ENCODE measurements at regions not wholly inside any gene's neighbourhood (a gene's known extent, or its start where the extent isn't known, plus 50 kb on each side); places are given as distances from the start of the nearest gene placed in this dataset.

- Histone ChIP-seq H3K4me3 (no peak overlapping the region), H4K20me1 (ENCODE audit: insufficient read depth, poor library complexity, severe bottlenecking) (no peaks in the 10 kb centered on the region), H2AFZ (no peak overlapping the region), H3K27me3 (no peaks in the 10 kb centered on the region), H3K36me3 (replicated peaks; ENCODE audit: insufficient read depth, low read depth) (no peaks in the 10 kb centered on the region), H3K9me3 (ENCODE audit: low read depth) (no peaks in the 10 kb centered on the region), H3K4me2 (no peak overlapping the region), H3K4me1 (ENCODE audit: insufficient read depth) (no peaks in the 10 kb centered on the region), H3K27ac (no peak overlapping the region), H3K9me2 (replicated peaks; ENCODE audit: insufficient read depth) (no peaks in the 10 kb centered on the region), H3K79me2 (no peaks in the 10 kb centered on the region)
- no peak for TF ChIP-seq EZH2 (IDR thresholded peaks at IDR 0.05; ENCODE audit: borderline replicate concordance)
- no peak for TF ChIP-seq EZH2phosphoT487 (IDR thresholded peaks at IDR 0.05; ENCODE audit: low read depth, severe bottlenecking, unreplicated experiment)
- TF ChIP-seq, protein P1, sequence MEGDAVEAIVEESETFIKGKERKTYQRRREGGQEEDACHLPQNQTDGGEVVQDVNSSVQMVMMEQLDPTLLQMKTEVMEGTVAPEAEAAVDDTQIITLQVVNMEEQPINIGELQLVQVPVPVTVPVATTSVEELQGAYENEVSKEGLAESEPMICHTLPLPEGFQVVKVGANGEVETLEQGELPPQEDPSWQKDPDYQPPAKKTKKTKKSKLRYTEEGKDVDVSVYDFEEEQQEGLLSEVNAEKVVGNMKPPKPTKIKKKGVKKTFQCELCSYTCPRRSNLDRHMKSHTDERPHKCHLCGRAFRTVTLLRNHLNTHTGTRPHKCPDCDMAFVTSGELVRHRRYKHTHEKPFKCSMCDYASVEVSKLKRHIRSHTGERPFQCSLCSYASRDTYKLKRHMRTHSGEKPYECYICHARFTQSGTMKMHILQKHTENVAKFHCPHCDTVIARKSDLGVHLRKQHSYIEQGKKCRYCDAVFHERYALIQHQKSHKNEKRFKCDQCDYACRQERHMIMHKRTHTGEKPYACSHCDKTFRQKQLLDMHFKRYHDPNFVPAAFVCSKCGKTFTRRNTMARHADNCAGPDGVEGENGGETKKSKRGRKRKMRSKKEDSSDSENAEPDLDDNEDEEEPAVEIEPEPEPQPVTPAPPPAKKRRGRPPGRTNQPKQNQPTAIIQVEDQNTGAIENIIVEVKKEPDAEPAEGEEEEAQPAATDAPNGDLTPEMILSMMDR (IDR thresholded peaks at IDR 0.05; ENCODE audit: poor library complexity) = no peak
- DNase-seq (ENCODE audit: low spot score) = no peak
- 82% methylated on average over 6 of the region's 6 CpGs for WGBS (ENCODE audit: low lambda C conversion rate, missing lambda C conversion rate)
These were observed 189.0 kb downstream of the ZNF621 start for GRCh38 chr3:40713795-40714194.

- no peaks in the 10 kb centered on the region for H4K20me1 ChIP-seq (ENCODE audit: insufficient read depth, poor library complexity, severe bottlenecking)
- H3K4me2 ChIP-seq = no peak overlapping the region
- H3K9me2 ChIP-seq (replicated peaks; ENCODE audit: insufficient read depth) = no peaks in the 10 kb centered on the region
- no peaks in the 10 kb centered on the region for H3K79me2 ChIP-seq
- WGBS (ENCODE audit: low lambda C conversion rate, missing lambda C conversion rate) = 85% methylated on average over 10 of the region's 10 CpGs
- no peak overlapping the region for H3K27ac ChIP-seq
- no peak overlapping the region for H3K4me3 ChIP-seq
- H2AFZ ChIP-seq = no peak overlapping the region
- no peaks in the 10 kb centered on the region for H3K36me3 ChIP-seq (replicated peaks; ENCODE audit: insufficient read depth, low read depth)
- TF ChIP-seq, protein P1 (IDR thresholded peaks at IDR 0.05; ENCODE audit: poor library complexity) = no peak
- no peak for TF ChIP-seq EZH2phosphoT487 (IDR thresholded peaks at IDR 0.05; ENCODE audit: low read depth, severe bottlenecking, unreplicated experiment)
- TF ChIP-seq EZH2 (IDR thresholded peaks at IDR 0.05; ENCODE audit: borderline replicate concordance) = no peak
- no peak for DNase-seq (ENCODE audit: low spot score)
- H3K27me3 ChIP-seq = no peaks in the 10 kb centered on the region
- H3K4me1 ChIP-seq (ENCODE audit: insufficient read depth) = no peaks in the 10 kb centered on the region
- H3K9me3 ChIP-seq (ENCODE audit: low read depth) = no peaks in the 10 kb centered on the region
These were observed 190.1 kb downstream of the ZNF621 start for GRCh38 chr3:40714771-40715345.

GRCh38 chr3:40715551-40715950 is 190.8 kb downstream of the ZNF621 start:
- no peak overlapping the region for H3K4me3 ChIP-seq
- H3K79me2 ChIP-seq = no peaks in the 10 kb centered on the region
- H3K27ac ChIP-seq = no peak overlapping the region
- H3K9me3 ChIP-seq (ENCODE audit: low read depth) = no peaks in the 10 kb centered on the region
- no peaks in the 10 kb centered on the region for H3K27me3 ChIP-seq
- no peak overlapping the region for H3K4me2 ChIP-seq
- H4K20me1 ChIP-seq (ENCODE audit: insufficient read depth, poor library complexity, severe bottlenecking) = no peaks in the 10 kb centered on the region
- no peaks in the 10 kb centered on the region for H3K36me3 ChIP-seq (replicated peaks; ENCODE audit: insufficient read depth, low read depth)
- H3K9me2 ChIP-seq (replicated peaks; ENCODE audit: insufficient read depth) = no peaks in the 10 kb centered on the region
- H3K4me1 ChIP-seq (ENCODE audit: insufficient read depth) = no peaks in the 10 kb centered on the region
- no peak overlapping the region for H2AFZ ChIP-seq
- TF ChIP-seq, protein P1 (IDR thresholded peaks at IDR 0.05; ENCODE audit: poor library complexity) = no peak
- no peak for TF ChIP-seq EZH2 (IDR thresholded peaks at IDR 0.05; ENCODE audit: borderline replicate concordance)
- TF ChIP-seq EZH2phosphoT487 (IDR thresholded peaks at IDR 0.05; ENCODE audit: low read depth, severe bottlenecking, unreplicated experiment) = no peak
- no peak for DNase-seq (ENCODE audit: low spot score)

DNA sequence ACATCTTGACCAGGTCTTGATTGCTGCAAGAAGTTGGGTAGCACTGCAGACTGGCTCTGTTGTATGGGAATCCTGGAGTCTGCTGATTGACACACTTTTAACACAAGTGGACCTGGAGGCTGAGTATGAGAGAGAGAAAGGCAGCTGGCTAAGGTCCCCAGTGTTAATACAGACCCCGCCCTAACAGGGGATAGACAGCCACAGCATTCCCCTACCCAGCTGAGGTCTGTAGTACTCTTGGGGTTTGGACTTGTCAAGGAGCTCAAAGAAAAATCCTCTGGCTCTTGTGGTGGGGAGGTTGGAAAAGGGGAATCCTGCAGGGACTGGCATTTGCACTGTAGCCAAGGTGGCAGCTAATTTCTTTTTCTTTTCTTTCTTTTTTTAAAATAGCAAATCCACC is 192.7 kb downstream of the ZNF621 start:
- WGBS (ENCODE audit: low lambda C conversion rate, missing lambda C conversion rate) = 76% methylated on average over 1 of the region's 1 CpG
- TF ChIP-seq, protein P1 (IDR thresholded peaks at IDR 0.05; ENCODE audit: poor library complexity) = no peak
- TF ChIP-seq EZH2phosphoT487 (IDR thresholded peaks at IDR 0.05; ENCODE audit: low read depth, severe bottlenecking, unreplicated experiment) (no peak), EZH2 (IDR thresholded peaks at IDR 0.05; ENCODE audit: borderline replicate concordance) (no peak)

More for the DNA sequence above, 192.7 kb downstream of the ZNF621 start:
- Histone ChIP-seq H3K4me1 (ENCODE audit: insufficient read depth) (no peaks in the 10 kb centered on the region), H3K27ac (no peak overlapping the region), H3K4me2 (no peak overlapping the region), H3K79me2 (no peaks in the 10 kb centered on the region), H3K9me3 (ENCODE audit: low read depth) (no peaks in the 10 kb centered on the region), H3K27me3 (no peaks in the 10 kb centered on the region), H3K4me3 (no peak overlapping the region), H3K36me3 (replicated peaks; ENCODE audit: insufficient read depth, low read depth) (no peaks in the 10 kb centered on the region), H4K20me1 (ENCODE audit: insufficient read depth, poor library complexity, severe bottlenecking) (no peaks in the 10 kb centered on the region), H2AFZ (no peak overlapping the region), H3K9me2 (replicated peaks; ENCODE audit: insufficient read depth) (no peaks in the 10 kb centered on the region)
- no peak for DNase-seq (ENCODE audit: low spot score)

Data from hepatocyte (in vitro differentiated cells).